H9 (cell line): ENCODE measurements at regions not wholly inside any gene's neighbourhood (a gene's known extent, or its start where the extent isn't known, plus 50 kb on each side); places are given as distances from the start of the nearest gene placed in this dataset.

Source experiments
- DNase-seq: peaks from one replicate; pipeline ENCODE4 v3.0.0-alpha.2; 2017
- H2AFZ ChIP-seq: one replicate; pipeline ENCODE4 v1.6.1; 2013; ENCODE audit warnings: mild to moderate bottlenecking, low read length, control low read depth, moderate library complexity
- H2AK5ac ChIP-seq: 2 replicates; pipeline ENCODE4 v1.6.1; 2013; ENCODE audit warnings: low read length, control low read depth, mixed read lengths; ENCODE audit not compliant: insufficient read length
- H2BK120ac ChIP-seq: one replicate; pipeline ENCODE4 v1.6.1; 2013; ENCODE audit warnings: low read depth, mild to moderate bottlenecking, low read length, control low read depth, inconsistent platforms; ENCODE audit not compliant: poor library complexity, severe bottlenecking
- H2BK12ac ChIP-seq: 2 replicates; pipeline ENCODE4 v1.6.1; 2013; ENCODE audit warnings: low read length, control low read depth, mixed read lengths, low read depth; ENCODE audit not compliant: insufficient read length
- H2BK15ac ChIP-seq: 2 replicates; pipeline ENCODE4 v1.6.1; 2013; ENCODE audit warnings: low read depth, low read length, control low read depth
- H2BK20ac ChIP-seq: one replicate; pipeline ENCODE4 v1.6.1; 2013; ENCODE audit warnings: low read depth, mild to moderate bottlenecking, low read length, control low read depth, inconsistent platforms; ENCODE audit not compliant: poor library complexity, severe bottlenecking
- H2BK5ac ChIP-seq: 2 replicates; pipeline ENCODE4 v1.6.1; 2013; ENCODE audit warnings: low read length, control low read depth, mixed read lengths; ENCODE audit not compliant: insufficient read length
- H3K14ac ChIP-seq: 2 replicates; pipeline ENCODE4 v1.6.1; 2013; ENCODE audit warnings: low read length, control low read depth; ENCODE audit not compliant: insufficient read depth
- H3K18ac ChIP-seq: 2 replicates; pipeline ENCODE4 v1.6.1; 2013; ENCODE audit warnings: low read depth, mild to moderate bottlenecking, mixed read lengths, low read length, control low read depth; ENCODE audit not compliant: insufficient read length
- H3K23ac ChIP-seq: 2 replicates; pipeline ENCODE4 v1.6.1; 2013; ENCODE audit warnings: low read length, control low read depth, mixed read lengths, low read depth; ENCODE audit not compliant: insufficient read length
- H3K23me2 ChIP-seq: 2 replicates; pipeline ENCODE4 v1.6.1; 2013; ENCODE audit warnings: low read depth, mild to moderate bottlenecking, mixed read lengths, low read length, control low read depth; ENCODE audit not compliant: insufficient read length, poor library complexity, severe bottlenecking
- H3K27ac ChIP-seq: 2 replicates; pipeline ENCODE4 v1.5.1; 2013; ENCODE audit warnings: low read length, control low read depth, mixed read lengths, low read depth; ENCODE audit not compliant: insufficient read length
- H3K27me3 ChIP-seq: 2 replicates; pipeline ENCODE4 v1.6.1; 2013; ENCODE audit warnings: low read length, control low read depth, inconsistent platforms; ENCODE audit not compliant: insufficient read depth
- H3K4ac ChIP-seq: 2 replicates; pipeline ENCODE4 v1.6.1; 2013; ENCODE audit warnings: low read depth, mild to moderate bottlenecking, control low read depth, inconsistent platforms, low read length, moderate library complexity
- H3K4me1 ChIP-seq: 2 replicates; pipeline ENCODE4 v1.6.1; 2013; ENCODE audit warnings: low read length, control low read depth, inconsistent platforms; ENCODE audit not compliant: insufficient read depth
- H3K4me2 ChIP-seq: 2 replicates; pipeline ENCODE4 v1.6.1; 2013; ENCODE audit warnings: low read length, control low read depth, mixed read lengths; ENCODE audit not compliant: insufficient read length, insufficient read depth
- H3K56ac ChIP-seq: 2 replicates; pipeline ENCODE4 v1.6.1; 2013; ENCODE audit warnings: low read depth, mild to moderate bottlenecking, mixed read lengths, low read length, control low read depth; ENCODE audit not compliant: insufficient read length
- H3K79me1 ChIP-seq: 2 replicates; pipeline ENCODE4 v1.6.1; 2013; ENCODE audit warnings: low read depth, mild to moderate bottlenecking, moderate library complexity, low read length, control low read depth, inconsistent platforms; ENCODE audit not compliant: insufficient read depth, poor library complexity, severe bottlenecking
- H3K79me2 ChIP-seq: 2 replicates; pipeline ENCODE4 v1.6.1; 2013; ENCODE audit warnings: low read length, control low read depth, inconsistent platforms; ENCODE audit not compliant: insufficient read depth
- H3K9ac ChIP-seq: 2 replicates; pipeline ENCODE4 v1.6.1; 2013; ENCODE audit warnings: low read length, control low read depth, mixed read lengths; ENCODE audit not compliant: insufficient read length; ENCODE audit errors: extremely low read depth
- H3K9me3 ChIP-seq: one replicate; pipeline ENCODE4 v1.6.1; 2013; ENCODE audit warnings: low read depth, low read length, inconsistent platforms; ENCODE audit not compliant: control insufficient read depth
- H3T11ph ChIP-seq: one replicate; pipeline ENCODE4 v1.6.1; 2013; ENCODE audit warnings: mild to moderate bottlenecking, low read length, control low read depth, inconsistent platforms
- H4K20me1 ChIP-seq: one replicate; pipeline ENCODE4 v1.6.1; 2013; ENCODE audit not compliant: control insufficient read depth, insufficient read length, insufficient read depth
- H4K5ac ChIP-seq: 2 replicates; pipeline ENCODE4 v1.6.1; 2013; ENCODE audit warnings: low read depth, mild to moderate bottlenecking, mixed read lengths, low read length, control low read depth; ENCODE audit not compliant: insufficient read length
- H4K8ac ChIP-seq: replicated peaks from 2 replicates; pipeline ENCODE4 v1.6.1; 2013; ENCODE audit warnings: low read length, control low read depth, mixed read lengths, low read depth; ENCODE audit not compliant: insufficient read length
- H4K91ac ChIP-seq: 2 replicates; pipeline ENCODE4 v1.6.1; 2013; ENCODE audit warnings: low read depth, mild to moderate bottlenecking, moderate library complexity, mixed read lengths, low read length, control low read depth; ENCODE audit not compliant: insufficient read length
- H3K27ac Mint-ChIP-seq, 3 experiments: 2 replicates in 2 of 3; 3 replicates in 1 of 3; pipeline ENCODE4 v1.8.0; 2020 to 2021; ENCODE audit warnings: mixed read lengths in 3 of 3, mild to moderate bottlenecking in 1 of 3, moderate library complexity in 1 of 3
- H3K27me3 Mint-ChIP-seq: 2 replicates; pipeline ENCODE4 v1.8.0; 2021; ENCODE audit warnings: low read depth, mild to moderate bottlenecking, moderate library complexity, mixed read lengths
- H3K36me3 Mint-ChIP-seq, 3 experiments: 2 replicates in 2 of 3; 3 replicates in 1 of 3; pipeline ENCODE4 v1.8.0; 2020 to 2021; ENCODE audit warnings: low read depth in 3 of 3, mixed read lengths in 3 of 3; ENCODE audit not compliant: insufficient read depth in 1 of 3
- H3K4me1 Mint-ChIP-seq, 2 experiments: 2 replicates each; pipeline ENCODE4 v1.8.0; 2020; ENCODE audit warnings: mixed read lengths in 2 of 2
- H3K4me3 Mint-ChIP-seq, 2 experiments: 2 replicates in 1 of 2; 3 replicates in 1 of 2; pipeline ENCODE4 v1.8.0; 2020 to 2021; ENCODE audit warnings: mild to moderate bottlenecking in 2 of 2, mixed read lengths in 2 of 2, moderate library complexity in 1 of 2
- H3K9me3 Mint-ChIP-seq, 2 experiments: 2 replicates in 1 of 2; 3 replicates in 1 of 2; pipeline ENCODE4 v1.8.0; 2020; ENCODE audit warnings: mild to moderate bottlenecking in 2 of 2, mixed read lengths in 2 of 2, moderate library complexity in 1 of 2
- TF ChIP-seq, protein P1 (sequence below): fragments of 200-600 bp; sonication (generic); conservative IDR thresholded peaks from 3 replicates; pipeline ENCODE4 v1.8.0; 2021; ENCODE audit warnings: antibody characterized with exemption, mild to moderate bottlenecking

DNA sequence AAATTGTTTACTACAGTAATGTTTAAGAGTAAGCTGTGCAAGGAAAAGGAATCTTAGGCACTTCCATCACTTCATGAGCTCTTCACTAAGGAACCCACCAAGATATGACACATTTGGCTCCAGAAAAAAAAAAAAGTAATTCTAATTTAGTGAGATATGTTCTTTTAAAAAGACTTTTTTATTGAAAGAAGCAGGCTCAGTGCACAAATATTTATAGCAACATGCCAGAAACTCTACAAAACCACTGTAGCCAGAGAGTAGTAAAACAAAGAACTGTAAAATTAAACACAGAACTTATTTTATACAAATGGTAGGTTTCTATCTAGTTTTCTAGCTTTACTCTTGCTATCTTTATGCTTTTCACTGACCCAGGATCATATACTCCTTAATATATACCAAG, 434.6 kb upstream of the ADGRL2 start:
- no peaks in the 10 kb centered on the region for H3K27me3 Mint-ChIP-seq
- peaks cover 0 to 9% (median 0%) of the 10 kb centered on the region in 3 experiments; a peak in 2 of 7 replicates for H3K36me3 Mint-ChIP-seq
- no peak overlapping the region for H2AK5ac ChIP-seq

More for the DNA sequence above, 434.6 kb upstream of the ADGRL2 start:
- Histone ChIP-seq H3K4me1 (no peaks in the 10 kb centered on the region; the same call in 1 of the 2 replicates), H3K27ac (no peak overlapping the region), H2BK12ac (no peak overlapping the region), H4K5ac (no peak overlapping the region), H4K91ac (no peak overlapping the region), H3K79me1 (no peaks in the 10 kb centered on the region), H2BK120ac (no peak overlapping the region), H3K27me3 (no peaks in the 10 kb centered on the region), H2BK5ac (no peak overlapping the region), H3K18ac (no peak overlapping the region), H2BK20ac (no peak overlapping the region), H3K4ac (no peak overlapping the region), H3K14ac (no peak overlapping the region), H3K23ac (no peak overlapping the region), H3K4me2 (no peak overlapping the region), H3K23me2 (no peaks in the 10 kb centered on the region), H3K56ac (no peak overlapping the region), H2AFZ (no peak overlapping the region), H3K9ac (no peak overlapping the region), H3T11ph (no peak overlapping the region), H3K9me3 (no peaks in the 10 kb centered on the region), H4K8ac (no peak overlapping the region), H3K79me2 (no peaks in the 10 kb centered on the region), H2BK15ac (no peak overlapping the region), H4K20me1 (no peaks in the 10 kb centered on the region)
- Mint-ChIP-seq H3K4me1 (peaks cover 11 to 12% of the 10 kb centered on the region in 2 experiments), H3K4me3 (no peak overlapping the region), H3K9me3 (no peaks in the 10 kb centered on the region; a peak in 1 of 5 replicates), H3K27ac (no peak overlapping the region)
- DNase-seq = no peak
- TF ChIP-seq, protein P1, sequence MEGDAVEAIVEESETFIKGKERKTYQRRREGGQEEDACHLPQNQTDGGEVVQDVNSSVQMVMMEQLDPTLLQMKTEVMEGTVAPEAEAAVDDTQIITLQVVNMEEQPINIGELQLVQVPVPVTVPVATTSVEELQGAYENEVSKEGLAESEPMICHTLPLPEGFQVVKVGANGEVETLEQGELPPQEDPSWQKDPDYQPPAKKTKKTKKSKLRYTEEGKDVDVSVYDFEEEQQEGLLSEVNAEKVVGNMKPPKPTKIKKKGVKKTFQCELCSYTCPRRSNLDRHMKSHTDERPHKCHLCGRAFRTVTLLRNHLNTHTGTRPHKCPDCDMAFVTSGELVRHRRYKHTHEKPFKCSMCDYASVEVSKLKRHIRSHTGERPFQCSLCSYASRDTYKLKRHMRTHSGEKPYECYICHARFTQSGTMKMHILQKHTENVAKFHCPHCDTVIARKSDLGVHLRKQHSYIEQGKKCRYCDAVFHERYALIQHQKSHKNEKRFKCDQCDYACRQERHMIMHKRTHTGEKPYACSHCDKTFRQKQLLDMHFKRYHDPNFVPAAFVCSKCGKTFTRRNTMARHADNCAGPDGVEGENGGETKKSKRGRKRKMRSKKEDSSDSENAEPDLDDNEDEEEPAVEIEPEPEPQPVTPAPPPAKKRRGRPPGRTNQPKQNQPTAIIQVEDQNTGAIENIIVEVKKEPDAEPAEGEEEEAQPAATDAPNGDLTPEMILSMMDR = no peak
